Endothelial cell of umbilical vein (primary cell): ENCODE measurements at regions not wholly inside any gene's neighbourhood (a gene's known extent, or its start where the extent isn't known, plus 50 kb on each side); places are given as distances from the start of the nearest gene placed in this dataset.

Experiments
- CTCF ChIP-seq, 2 donors: IDR thresholded peaks; 1 replicate in 1 of 2; 2 replicates in 1 of 2; pipeline ENCODE4 v1.5.1; 2011; ENCODE audit warnings: low read length in 2 of 2, mild to moderate bottlenecking in 2 of 2, moderate library complexity in 2 of 2, control low read depth in 1 of 2, inconsistent platforms in 1 of 2, low read depth in 1 of 2; ENCODE audit not compliant: insufficient read depth in 1 of 2; ENCODE audit errors: extremely low read depth in 1 of 2
- FOS ChIP-seq: IDR thresholded peaks from 2 replicates; pipeline ENCODE4 v1.6.1; 2011; ENCODE audit warnings: mild to moderate bottlenecking, low read length, moderate library complexity, borderline replicate concordance; ENCODE audit not compliant: insufficient read depth
- POLR2A ChIP-seq: IDR thresholded peaks from 2 replicates; pipeline ENCODE4 v1.6.1; 2012; ENCODE audit warnings: low read depth, mild to moderate bottlenecking, control low read depth, low read length
- POLR2AphosphoS5 ChIP-seq: IDR thresholded peaks from 2 replicates; pipeline ENCODE4 v1.6.1; 2012; ENCODE audit warnings: low read depth, mild to moderate bottlenecking, control low read depth, low read length, moderate library complexity; ENCODE audit not compliant: insufficient read depth

GRCh38 chr4:64670647-64671046 lies 261.4 kb upstream of the TECRL start:
- TF ChIP-seq CTCF (IDR thresholded peaks at IDR 0.05; ENCODE audit: extremely low read depth in 1 of 2, insufficient read depth in 1 of 2, low read depth in 1 of 2, low read length in 2 of 2), result no peak
- TF ChIP-seq FOS, result no peak
- TF ChIP-seq POLR2AphosphoS5, result no peak
- no peak for TF ChIP-seq POLR2A
